ENCODE measurements at regions not wholly inside any gene's neighbourhood (a gene's known extent, or its start where the extent isn't known, plus 50 kb on each side); places are given as distances from the start of the nearest gene placed in this dataset.

DNA sequence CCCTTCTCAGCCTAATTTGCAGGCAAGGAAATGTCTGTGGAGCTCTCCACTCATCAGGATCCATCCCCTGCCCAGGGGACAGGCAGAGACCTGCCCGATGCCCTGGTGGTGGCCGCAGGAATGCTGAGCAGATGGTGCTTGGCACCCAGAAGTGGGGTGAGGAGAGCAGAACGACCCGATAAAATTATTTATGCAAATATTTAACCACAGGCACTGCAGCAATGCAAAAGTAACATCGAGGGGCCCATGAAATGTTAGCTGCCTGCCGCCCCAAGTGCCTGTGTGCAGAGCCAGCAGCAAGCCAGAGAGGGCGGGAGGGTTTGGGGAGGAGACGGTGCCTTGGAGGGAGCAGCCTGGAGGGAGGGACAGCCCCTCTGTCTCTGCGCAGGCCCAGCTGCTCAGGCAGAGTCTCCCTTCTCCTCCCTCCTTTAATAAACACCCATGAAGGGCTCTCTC lies 205.5 kb downstream of the CTTN start:
- in situ Hi-C loops (cut with HindIII; ENCODE audit: low pct_unique_long_range_greater_than_20kb, low sequenced_read_pairs), result no loop called here
- no peak for TF ChIP-seq JUND (IDR thresholded peaks at IDR 0.05; ENCODE audit: low read depth)
- peak in 1 of 2 experiments; percentile 95 for DNase-seq (ENCODE audit: low read depth in 1 of 2, low spot score in 1 of 2)

DNA sequence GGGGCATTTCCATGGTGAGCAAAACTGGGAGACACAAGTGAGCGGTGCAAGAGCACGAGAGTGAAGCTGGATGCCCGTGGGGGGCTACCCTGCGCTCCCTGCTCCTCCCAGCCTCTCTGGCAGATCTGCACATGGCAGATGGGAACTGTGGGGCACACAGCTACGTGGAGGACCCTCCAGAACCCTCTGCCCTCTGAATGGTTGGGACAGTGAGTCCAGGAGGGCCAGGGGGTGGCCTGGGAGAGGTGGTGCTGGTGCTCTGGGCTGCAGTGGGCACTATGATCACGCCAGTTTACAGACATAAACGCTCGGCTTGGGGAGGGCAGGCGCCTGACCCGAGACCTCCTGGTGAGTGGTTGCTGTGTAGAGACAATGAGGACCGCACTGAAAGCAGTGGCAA lies 205.9 kb downstream of the CTTN start:
- no peak for DNase-seq (ENCODE audit: low read depth in 1 of 2, low spot score in 1 of 2)
- in situ Hi-C loops (cut with HindIII; ENCODE audit: low pct_unique_long_range_greater_than_20kb, low sequenced_read_pairs), result no loop called here
- TF ChIP-seq JUND (IDR thresholded peaks at IDR 0.05; ENCODE audit: low read depth), result no peak

DNA sequence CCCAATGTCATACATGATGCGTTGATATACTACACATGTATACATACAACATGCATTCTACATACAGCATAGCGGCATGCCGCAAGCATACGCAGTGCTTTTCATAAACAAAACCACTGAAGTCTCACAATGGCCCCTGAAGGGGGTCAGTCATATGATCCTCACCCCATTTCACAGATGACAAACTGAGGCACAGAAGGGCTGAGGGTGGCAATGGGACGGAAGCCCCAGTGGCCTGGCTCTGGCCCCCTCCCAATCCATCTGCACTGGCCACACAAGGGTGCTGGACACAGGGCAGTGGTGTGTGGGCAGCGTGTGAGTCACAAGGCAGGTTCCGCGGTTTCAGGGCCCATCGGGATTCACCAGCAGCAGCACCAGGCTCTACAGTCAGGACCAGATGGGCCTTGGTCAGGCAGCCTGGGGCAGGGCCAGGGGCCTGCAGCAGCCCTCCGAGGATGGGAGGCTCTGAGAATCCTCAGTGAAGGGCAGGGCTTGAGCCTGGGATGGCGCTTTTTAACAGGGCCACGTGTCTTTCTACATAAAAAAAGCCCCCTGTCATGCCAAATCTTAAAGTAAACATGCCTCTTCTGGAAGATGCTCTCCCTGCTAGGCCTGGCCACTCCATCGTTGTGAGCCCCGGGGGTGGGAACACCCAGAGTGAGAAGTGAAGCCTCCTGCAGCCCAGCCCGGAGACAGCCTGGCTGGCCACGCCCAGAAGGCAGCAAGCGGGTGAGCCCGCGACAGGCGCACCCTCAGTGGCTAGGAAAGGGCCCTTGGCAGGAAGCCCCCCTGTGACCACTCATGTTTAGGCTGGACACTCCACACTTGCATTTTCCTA lies 206.5 kb downstream of the CTTN start:
- no peak for DNase-seq (ENCODE audit: low read depth in 1 of 2, low spot score in 1 of 2)
- TF ChIP-seq JUND (IDR thresholded peaks at IDR 0.05; ENCODE audit: low read depth), result no peak
- in situ Hi-C loops (cut with HindIII; ENCODE audit: low pct_unique_long_range_greater_than_20kb, low sequenced_read_pairs), result no loop called here

DNA sequence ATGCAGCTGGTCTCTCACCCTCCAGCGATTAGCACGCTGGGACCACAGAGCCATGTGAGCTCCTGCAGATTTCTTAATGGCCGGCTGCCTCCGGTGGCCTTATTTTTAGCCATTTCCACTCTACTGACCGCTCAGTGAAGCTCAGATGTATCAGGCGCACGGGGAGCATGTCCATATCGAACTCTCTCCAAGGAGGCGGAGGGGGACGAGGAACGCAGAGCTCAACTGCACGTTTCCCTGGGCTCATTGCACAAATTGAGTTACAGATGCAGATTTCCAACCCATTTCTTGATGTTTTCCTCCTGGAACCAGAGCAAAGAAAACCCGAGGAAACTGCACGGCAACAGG lies 207.1 kb downstream of the CTTN start:
- no peak for TF ChIP-seq JUND (IDR thresholded peaks at IDR 0.05; ENCODE audit: low read depth)
- in situ Hi-C loops (cut with HindIII; ENCODE audit: low pct_unique_long_range_greater_than_20kb, low sequenced_read_pairs), result no loop called here
- no peak for DNase-seq (ENCODE audit: low read depth in 1 of 2, low spot score in 1 of 2)

DNA sequence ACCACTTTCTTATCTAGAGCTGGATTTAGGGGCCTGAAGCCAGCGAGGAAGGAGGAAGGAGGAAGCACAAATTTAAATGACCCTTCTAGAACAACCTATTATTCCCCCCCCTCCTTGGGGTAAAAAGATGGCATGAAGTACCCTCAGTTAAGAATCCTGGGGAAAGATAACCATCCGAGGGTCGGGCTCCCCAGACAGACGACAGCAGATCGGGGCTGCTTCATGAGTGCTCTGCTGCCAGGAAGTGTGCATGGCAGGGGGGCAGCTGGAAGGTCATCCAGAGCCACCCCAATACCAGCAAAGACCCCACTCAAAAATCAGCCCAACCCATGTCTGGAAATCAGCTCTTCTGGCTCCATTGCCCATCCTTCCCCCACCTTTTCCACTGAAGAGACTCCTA lies 207.5 kb downstream of the CTTN start:
- DNase-seq (ENCODE audit: low read depth in 1 of 2, low spot score in 1 of 2), result no peak
- no peak for TF ChIP-seq JUND (IDR thresholded peaks at IDR 0.05; ENCODE audit: low read depth)
- in situ Hi-C loops (cut with HindIII; ENCODE audit: low pct_unique_long_range_greater_than_20kb, low sequenced_read_pairs), result no loop called here

DNA sequence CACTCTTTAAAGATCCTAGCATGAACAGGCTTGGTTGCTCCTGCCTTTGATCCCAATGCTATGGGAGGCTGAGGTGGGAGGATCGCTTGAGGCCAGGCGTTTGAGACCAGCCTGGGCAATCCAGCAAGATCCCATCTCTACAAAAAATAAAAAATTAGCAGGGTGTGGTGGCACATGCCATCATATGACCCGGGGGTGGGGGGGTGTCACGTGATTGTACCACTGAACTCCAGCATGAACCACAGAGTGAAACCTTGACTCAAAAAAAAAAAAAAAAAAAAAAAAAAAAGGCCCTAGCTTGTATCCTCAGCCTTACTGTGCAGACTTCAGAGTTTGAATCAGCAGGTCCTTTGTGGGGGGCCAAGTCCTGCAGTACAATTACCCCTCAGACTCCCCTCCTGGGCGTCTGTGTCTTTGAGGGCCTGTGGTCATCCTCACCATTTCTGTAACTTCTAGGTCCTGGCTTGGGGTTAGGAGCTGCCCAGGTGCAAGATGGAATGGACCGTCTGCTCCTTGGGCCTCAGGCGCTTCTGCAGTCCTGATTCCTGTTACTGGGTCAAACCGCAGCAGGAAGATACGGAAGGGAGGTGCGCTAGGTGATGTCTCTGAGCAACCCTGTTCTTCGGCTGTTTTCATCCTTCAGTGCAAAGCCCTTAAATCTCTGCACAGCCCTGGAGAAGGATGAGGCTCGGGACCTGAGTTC lies 208.1 kb downstream of the CTTN start:
- in situ Hi-C loops (cut with HindIII; ENCODE audit: low pct_unique_long_range_greater_than_20kb, low sequenced_read_pairs), result no loop called here
- peak in 1 of 2 experiments; percentile 46 for DNase-seq (ENCODE audit: low read depth in 1 of 2, low spot score in 1 of 2)
- no peak for TF ChIP-seq JUND (IDR thresholded peaks at IDR 0.05; ENCODE audit: low read depth)

DNA sequence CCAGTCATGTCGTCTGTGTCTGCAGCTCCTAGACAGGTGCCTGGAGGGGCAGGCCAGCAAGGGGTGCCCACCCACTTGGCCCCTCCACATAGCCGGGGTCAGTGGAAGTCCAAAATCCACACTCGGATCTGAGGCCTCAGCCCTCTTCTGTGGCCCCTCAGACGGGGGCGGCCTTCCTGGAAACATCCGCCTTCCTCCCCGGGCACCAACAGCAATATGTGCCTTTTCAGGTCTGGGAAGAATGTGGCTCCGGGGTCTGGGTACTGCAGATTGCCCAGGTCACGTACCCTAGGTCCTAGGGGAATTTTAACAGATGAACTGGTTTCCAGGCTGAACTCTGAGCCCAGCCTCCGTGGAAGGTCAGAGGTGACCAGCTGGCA lies 208.6 kb downstream of the CTTN start:
- no peak for TF ChIP-seq JUND (IDR thresholded peaks at IDR 0.05; ENCODE audit: low read depth)
- in situ Hi-C loops (cut with HindIII; ENCODE audit: low pct_unique_long_range_greater_than_20kb, low sequenced_read_pairs), result no loop called here
- no peak for DNase-seq (ENCODE audit: low read depth in 1 of 2, low spot score in 1 of 2)

DNA sequence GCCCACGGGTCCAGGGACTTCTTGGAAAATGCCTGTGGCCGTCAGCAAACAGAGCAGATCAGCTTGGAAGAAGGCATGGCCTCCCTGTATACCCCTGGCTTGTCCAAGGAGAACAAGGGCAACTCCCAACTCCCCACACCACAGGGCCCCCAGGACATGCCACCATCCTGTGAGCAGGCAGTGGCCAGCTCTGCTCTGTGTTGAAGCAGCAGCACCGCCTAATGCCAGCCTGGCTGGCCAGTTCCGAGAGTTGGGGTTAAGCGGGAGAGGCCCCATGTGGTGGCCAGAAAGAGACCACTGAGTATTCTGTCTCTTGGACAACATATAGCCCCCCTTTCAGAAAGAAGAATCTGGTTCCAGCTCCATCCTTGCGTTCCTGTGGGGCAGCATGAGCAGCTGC lies 209.2 kb downstream of the CTTN start:
- in situ Hi-C loops (cut with HindIII; ENCODE audit: low pct_unique_long_range_greater_than_20kb, low sequenced_read_pairs), result no loop called here
- no peak for TF ChIP-seq JUND (IDR thresholded peaks at IDR 0.05; ENCODE audit: low read depth)
- no peak for DNase-seq (ENCODE audit: low read depth in 1 of 2, low spot score in 1 of 2)

DNA sequence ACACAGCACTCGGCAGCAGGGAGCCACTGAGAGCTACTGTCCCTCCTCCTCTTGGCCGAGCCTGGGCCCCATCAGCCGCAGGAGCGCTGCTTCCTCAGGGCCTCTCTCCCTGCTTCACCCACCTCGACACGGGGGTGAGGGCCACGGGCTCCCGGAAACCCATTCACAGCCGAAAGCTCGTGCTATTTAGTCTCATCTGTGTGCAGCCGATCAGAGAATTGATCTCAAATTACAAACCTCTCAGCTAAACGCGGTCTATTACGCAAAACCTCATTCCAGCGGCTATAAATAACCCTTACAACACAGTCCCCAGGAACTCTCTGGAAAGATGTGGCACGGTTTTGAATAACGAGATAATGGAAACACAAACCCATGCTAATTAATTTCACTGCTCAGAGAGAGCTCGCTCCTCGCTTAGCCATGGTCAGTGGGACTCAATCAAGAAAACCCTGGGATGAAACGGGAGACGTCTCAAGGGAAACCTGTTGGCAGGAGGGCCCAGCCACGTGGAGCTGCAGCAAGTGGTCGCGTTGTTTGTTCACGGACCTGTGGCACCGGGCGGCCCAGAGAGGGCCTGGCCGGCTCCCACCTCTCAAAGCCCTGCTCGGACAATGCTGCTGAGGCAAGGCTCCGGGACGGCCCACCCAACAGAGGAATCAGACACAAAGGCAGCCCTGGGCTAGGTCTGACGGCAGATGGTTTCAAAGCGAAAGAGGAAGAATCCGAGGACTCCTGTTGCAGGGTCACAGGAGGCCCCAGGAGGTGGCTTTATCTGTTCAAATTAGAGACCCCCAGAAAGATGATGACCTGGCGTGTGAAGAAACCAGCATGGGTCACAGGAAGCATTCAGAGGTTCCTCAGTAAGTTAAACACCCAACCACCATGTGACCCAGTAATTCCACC lies 210.5 kb downstream of the CTTN start:
- TF ChIP-seq JUND (IDR thresholded peaks at IDR 0.05; ENCODE audit: low read depth), result no peak
- in situ Hi-C loops (cut with HindIII; ENCODE audit: low pct_unique_long_range_greater_than_20kb, low sequenced_read_pairs), result no loop called here
- DNase-seq (ENCODE audit: low read depth in 1 of 2, low spot score in 1 of 2), result peak in 1 of 2 experiments; percentile 72

DNA sequence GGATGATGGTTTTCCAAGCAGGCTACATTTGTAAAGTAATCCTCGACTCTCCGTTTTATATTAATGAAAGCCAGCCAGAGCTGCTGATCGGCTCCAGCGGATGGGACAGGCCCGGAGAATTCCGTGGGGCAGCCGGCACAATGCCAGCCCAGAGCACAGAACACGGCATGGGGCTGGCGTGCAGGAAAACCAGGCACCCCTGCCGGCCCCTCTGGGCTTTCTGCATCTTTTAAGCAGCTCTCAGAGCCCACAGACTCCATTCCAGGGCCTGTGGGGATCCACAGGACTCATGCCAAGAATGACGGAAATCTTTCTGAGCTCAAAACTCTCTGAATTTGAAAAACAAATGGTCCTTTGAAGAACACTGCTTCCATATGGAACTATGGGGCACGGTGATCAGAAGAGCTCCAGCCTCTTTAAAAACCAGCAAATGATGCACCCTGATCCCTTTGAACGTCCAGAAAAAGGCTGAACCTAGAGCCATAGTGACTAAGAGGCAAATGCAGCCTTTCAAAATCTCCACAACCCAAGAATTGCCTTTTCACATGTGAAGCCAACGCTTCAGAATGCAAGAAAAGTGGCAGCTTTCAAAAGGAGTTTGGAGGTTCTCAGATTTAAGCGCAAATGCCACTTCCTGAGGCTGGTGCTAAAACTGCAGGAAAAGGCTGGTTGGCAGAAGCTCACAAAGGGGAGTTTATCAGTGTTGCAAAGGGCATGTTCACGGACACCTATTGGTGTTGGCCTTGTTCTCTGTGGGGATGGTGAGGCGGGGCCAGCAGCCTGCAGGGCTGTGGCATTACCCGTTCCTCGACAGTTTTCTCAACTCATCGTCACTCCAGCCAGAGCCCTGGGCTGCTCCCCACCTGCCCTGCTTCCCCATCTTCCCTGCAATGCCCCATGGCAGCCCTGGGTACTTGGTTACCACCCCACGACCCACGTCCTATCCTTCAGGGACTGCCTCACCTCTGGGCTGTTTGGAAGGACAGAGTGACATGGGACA lies 212.5 kb downstream of the CTTN start:
- no peak for TF ChIP-seq JUND (IDR thresholded peaks at IDR 0.05; ENCODE audit: low read depth)
- in situ Hi-C loops (cut with HindIII; ENCODE audit: low pct_unique_long_range_greater_than_20kb, low sequenced_read_pairs), result no loop called here

DNA sequence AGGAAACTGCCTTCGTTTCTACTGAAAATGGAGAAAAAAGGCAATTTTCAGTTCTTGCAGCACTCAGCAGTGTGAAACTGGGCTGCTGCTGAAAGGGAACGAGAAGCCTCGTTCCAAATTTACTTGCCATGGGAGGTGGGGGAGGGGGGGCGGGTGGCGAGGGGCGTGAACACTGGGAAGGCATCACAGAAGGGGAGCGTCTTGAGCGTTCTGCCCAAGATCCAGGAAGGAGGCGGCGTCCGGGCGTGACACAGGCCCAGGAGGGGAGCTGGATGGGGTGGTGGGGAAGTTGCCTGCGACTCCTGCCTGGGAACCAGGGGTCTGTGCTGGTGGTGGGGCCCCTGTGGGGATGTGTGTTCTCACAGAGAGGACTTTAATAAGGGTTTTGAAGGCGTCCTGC lies 213.5 kb downstream of the CTTN start:
- no peak for DNase-seq (ENCODE audit: low read depth in 1 of 2, low spot score in 1 of 2)
- in situ Hi-C loops (cut with HindIII; ENCODE audit: low pct_unique_long_range_greater_than_20kb, low sequenced_read_pairs), result no loop called here
- no peak for TF ChIP-seq JUND (IDR thresholded peaks at IDR 0.05; ENCODE audit: low read depth)

More for the DNA sequence above, 212.5 kb downstream of the CTTN start:
- DNase-seq (ENCODE audit: low read depth in 1 of 2, low spot score in 1 of 2), result no peak
